HCT116 (cell line): ENCODE measurements at regions not wholly inside any gene's neighbourhood (a gene's known extent, or its start where the extent isn't known, plus 50 kb on each side); places are given as distances from the start of the nearest gene placed in this dataset.
"Not testable (repeated sequence)": the region's sequence is repeated elsewhere in the genome, so short reads cannot be mapped to it uniquely, and the experiment has no call there.

Experiments used
- ATAC-seq: fragments of 200-7000 bp; cut with Tn5 transposase; 2 replicates; pipeline ENCODE4 v1.9.1; 2020; ENCODE audit warnings: mild to moderate bottlenecking, moderate library complexity
- BruUV-seq: library from RNA; stranded (reverse); fragments of 400-500 nt; replicated peaks from 2 replicates; lab custom pipeline; 2021; lab: Mats Ljungman, UMichigan
- CTCF ChIA-PET: fragments of 300-600 bp; sonication (Branson Sonifier 250); formaldehyde crosslinking; loops from one replicate; lab custom pipeline; 2021; ENCODE audit warnings: antibody characterized with exemption; lab: Charles Lee
- POLR2A ChIA-PET: fragments of 300-600, 350-600 bp; sonication (Branson Sonifier 250); formaldehyde crosslinking; loops from one replicate; lab custom pipeline; 2021; ENCODE audit warnings: antibody characterized with exemption; lab: Charles Lee
- RAD21 ChIA-PET, 2 experiments: fragments of 300-600 bp; sonication (Branson Sonifier 250); formaldehyde crosslinking; loops; one replicate each; lab custom pipeline; 2023; ENCODE audit warnings: low total read pairs in 2 of 2; ENCODE audit not compliant: uncharacterized antibody in 2 of 2, unreplicated experiment in 2 of 2, low non-redundant PET in 1 of 2; lab: Charles Lee
- DNase-seq: peaks from one replicate; pipeline ENCODE4 v3.0.0-alpha.2; 2010; ENCODE audit warnings: low read depth, low spot score
- H2AFZ ChIP-seq: fragments of 200-600 bp; shearing (Covaris generic), sonication (generic); 2 replicates; pipeline ENCODE4 v1.6.1; 2017; ENCODE audit warnings: low read depth, mixed run types, mixed read lengths, antibody characterized with exemption, low read length; ENCODE audit not compliant: poor library complexity, severe bottlenecking
- H3K27ac ChIP-seq: 2 replicates; pipeline ENCODE4 v1.5.1; 2012; ENCODE audit warnings: low read depth, low read length
- H3K27me3 ChIP-seq: fragments of 200-600 bp; sonication (generic); 2 replicates; pipeline ENCODE4 v1.6.1; 2016; ENCODE audit warnings: mixed run types, low read length, mixed read lengths; ENCODE audit not compliant: insufficient read depth
- H3K36me3 ChIP-seq, 2 experiments: fragments of 200-500 bp in 1 of 2; fragments of 200-600 bp in 1 of 2; sonication (Bioruptor generic) in 1 of 2; sonication (generic) in 1 of 2; 2 replicates each; pipeline versions ENCODE4 v1.5.1 to v1.6.1; 2014 to 2016; ENCODE audit warnings: low read length in 2 of 2, inconsistent platforms in 1 of 2, mixed read lengths in 1 of 2, mixed run types in 1 of 2; ENCODE audit not compliant: insufficient read depth in 2 of 2, control insufficient read depth in 1 of 2
- H3K4me1 ChIP-seq, 2 experiments: fragments of 200-600 bp in 1 of 2; sonication (generic) in 1 of 2; 2 replicates each; pipeline versions ENCODE4 v1.5.1 to v1.6.1; 2012 to 2017; ENCODE audit warnings: low read length in 2 of 2, inconsistent platforms in 1 of 2, mild to moderate bottlenecking in 1 of 2, mixed read lengths in 1 of 2, mixed run types in 1 of 2, moderate library complexity in 1 of 2; ENCODE audit not compliant: insufficient read depth in 2 of 2, control insufficient read depth in 1 of 2
- H3K4me2 ChIP-seq: fragments of 200-600 bp; sonication (generic); 2 replicates; pipeline ENCODE4 v1.6.1; 2017; ENCODE audit warnings: mixed run types, low read length, mixed read lengths
- H3K4me3 ChIP-seq, 2 experiments: fragments of 200-600 bp in 1 of 2; sonication (generic) in 1 of 2; replicated peaks in 1 of 2; 2 replicates each; pipeline ENCODE4 v1.5.1; 2011 to 2016; ENCODE audit warnings: low read length in 2 of 2, control low read depth in 1 of 2, low read depth in 1 of 2, mild to moderate bottlenecking in 1 of 2, mixed read lengths in 1 of 2, mixed run types in 1 of 2
- H3K79me2 ChIP-seq: fragments of 200-600 bp; sonication (generic); 2 replicates; pipeline ENCODE4 v1.6.1; 2017; ENCODE audit warnings: mild to moderate bottlenecking, mixed run types, low read length, moderate library complexity, mixed read lengths; ENCODE audit not compliant: insufficient read depth
- H3K9ac ChIP-seq: fragments of 200-600 bp; sonication (generic); 2 replicates; pipeline ENCODE4 v1.6.1; 2016; ENCODE audit warnings: low read length, mixed read lengths
- H3K9me2 ChIP-seq: fragments of 200-600 bp; sonication (generic), shearing (Covaris generic); 2 replicates; pipeline ENCODE4 v1.6.1; 2017; ENCODE audit warnings: mixed run types, mild to moderate bottlenecking, moderate library complexity; ENCODE audit not compliant: insufficient read depth
- H3K9me3 ChIP-seq, 2 experiments: fragments of 200-500 bp in 1 of 2; fragments of 200-600 bp in 1 of 2; sonication (Bioruptor generic) in 1 of 2; sonication (generic) in 1 of 2; 2 replicates each; pipeline ENCODE4 v1.6.1; 2014 to 2017; ENCODE audit warnings: low read length in 2 of 2, mixed read lengths in 2 of 2, inconsistent platforms in 1 of 2, low read depth in 1 of 2, mild to moderate bottlenecking in 1 of 2, mixed run types in 1 of 2, moderate library complexity in 1 of 2; ENCODE audit not compliant: control insufficient read depth in 1 of 2, insufficient read depth in 1 of 2
- H4K20me1 ChIP-seq: fragments of 200-600 bp; sonication (generic), shearing (Covaris generic); 2 replicates; pipeline ENCODE4 v1.6.1; 2017; ENCODE audit warnings: mixed run types, mild to moderate bottlenecking, moderate library complexity; ENCODE audit not compliant: insufficient read depth
- FOSL1 ChIP-seq: IDR thresholded peaks from 2 replicates; pipeline ENCODE4 v1.6.1; 2012; ENCODE audit warnings: low read depth
- POLR2A ChIP-seq: IDR thresholded peaks from 2 replicates; pipeline ENCODE4 v1.7.0; 2011; ENCODE audit warnings: borderline replicate concordance; ENCODE audit not compliant: insufficient read depth, insufficient read length; ENCODE audit errors: extremely low read depth
- POLR2AphosphoS5 ChIP-seq: IDR thresholded peaks from 2 replicates; pipeline ENCODE4 v1.6.1; 2011; ENCODE audit warnings: mild to moderate bottlenecking, low read depth, low read length, moderate library complexity
- SP1 ChIP-seq: IDR thresholded peaks from 2 replicates; pipeline ENCODE4 v1.6.1; 2012; ENCODE audit warnings: low read depth
- SRF ChIP-seq: IDR thresholded peaks from 2 replicates; pipeline ENCODE4 v1.6.1; 2012; ENCODE audit warnings: low read depth
- YY1 ChIP-seq: IDR thresholded peaks from 2 replicates; pipeline ENCODE4 v1.6.1; 2011; ENCODE audit warnings: low read length, low read depth, moderate library complexity, mild to moderate bottlenecking; ENCODE audit not compliant: insufficient replicate concordance; ENCODE audit errors: extremely low read depth
- intact Hi-C: fragments of 100-400 bp; cut with micrococcal nuclease; formaldehyde crosslinking; loops from 2 replicates; pipeline ENCODE4 v1.10.0; 2022

- no peak for ATAC-seq
- intact Hi-C loops, result no loop called here
Measured at GRCh38 chr2:57703407-57703806, 343.2 kb upstream of the VRK2 start.

GRCh38 chr2:57707794-57708193, 338.8 kb upstream of the VRK2 start:
- intact Hi-C loops, H2AFZ ChIP-seq, H4K20me1 ChIP-seq, H3K36me3 ChIP-seq, RAD21 ChIA-PET, POLR2A ChIA-PET, H3K9me2 ChIP-seq, CTCF ChIA-PET, H3K27me3 ChIP-seq, H3K27ac ChIP-seq, H3K9me3 ChIP-seq, H3K4me1 ChIP-seq, H3K79me2 ChIP-seq, H3K4me3 ChIP-seq, H3K4me2 ChIP-seq, DNase-seq, BruUV-seq, H3K9ac ChIP-seq, ATAC-seq: not testable (repeated sequence)

More at GRCh38 chr2:57703407-57703806, 343.2 kb upstream of the VRK2 start:
- Histone ChIP-seq H3K36me3 (no peaks in the 10 kb centered on the region), H3K27me3 (no peaks in the 10 kb centered on the region), H3K9me3 (no peaks in the 10 kb centered on the region), H3K9ac (no peak overlapping the region), H3K9me2 (no peaks in the 10 kb centered on the region), H3K4me3 (no peak overlapping the region), H3K4me1 (peaks cover 0 to 4% of the 10 kb centered on the region in 2 experiments; a peak in 1 of 4 replicates), H3K79me2 (no peaks in the 10 kb centered on the region), H3K4me2 (no peak overlapping the region), H2AFZ (no peak overlapping the region), H3K27ac (no peak overlapping the region), H4K20me1 (no peaks in the 10 kb centered on the region)
- RAD21 ChIA-PET, result no interaction called here
- BruUV-seq, result no TSS peak
- CTCF ChIA-PET, result no interaction called here
- POLR2A ChIA-PET, result no interaction called here
- no peak for TF ChIP-seq SRF
- no peak for TF ChIP-seq YY1
- no peak for TF ChIP-seq SP1
- no peak for TF ChIP-seq POLR2A
- TF ChIP-seq FOSL1, result no peak
- no peak for TF ChIP-seq POLR2AphosphoS5
- DNase-seq, result no peak
